Transverse colon (tissue), 4 donors: ENCODE measurements at regions not wholly inside any gene's neighbourhood (a gene's known extent, or its start where the extent isn't known, plus 50 kb on each side); places are given as distances from the start of the nearest gene placed in this dataset.

Source experiments
- DNase-seq: peaks from one replicate; pipeline ENCODE4 v3.0.0-alpha.2; 2019
- H3K27ac ChIP-seq, 4 donors: fragments of 200-600 bp; sonication (generic); 2 replicates each; pipeline ENCODE4 v1.5.1; 2016 to 2018; ENCODE audit warnings: inconsistent platforms in 4 of 4
- H3K27me3 ChIP-seq: fragments of 200-600 bp; sonication (generic); 2 replicates; pipeline ENCODE4 v1.5.1; 2017; ENCODE audit warnings: inconsistent platforms
- H3K36me3 ChIP-seq, 4 donors: fragments of 200-600 bp; sonication (generic); 2 replicates each; pipeline ENCODE4 v1.5.1; 2017 to 2019; ENCODE audit warnings: inconsistent platforms in 4 of 4
- H3K4me1 ChIP-seq, 4 donors: fragments of 200-600 bp; sonication (generic); 2 replicates each; pipeline ENCODE4 v1.5.1; 2017 to 2020; ENCODE audit warnings: inconsistent platforms in 4 of 4
- H3K4me3 ChIP-seq, 4 donors: fragments of 200-600 bp; sonication (generic); 1 replicate in 1 of 4; 2 replicates in 3 of 4; pipeline versions ENCODE4 v1.5.1 to v1.6.1; 2017 to 2019; ENCODE audit warnings: inconsistent platforms in 4 of 4
- H3K9me3 ChIP-seq, 2 donors: fragments of 200-600 bp; sonication (generic); 2 replicates each; pipeline ENCODE4 v1.5.1; 2017 to 2019; ENCODE audit warnings: inconsistent platforms in 2 of 2
- CTCF ChIP-seq, 5 experiments: fragments of 200-600 bp in 3 of 5; fragments of 450-650 bp in 2 of 5; sonication (generic) in 3 of 5; IDR thresholded peaks; 1 replicate in 2 of 5; 2 replicates in 3 of 5; pipeline ENCODE4 v1.5.1; 2016 to 2017; ENCODE audit warnings: antibody characterized with exemption in 5 of 5, inconsistent platforms in 3 of 5, mild to moderate bottlenecking in 2 of 5, moderate library complexity in 1 of 5
- EP300 ChIP-seq: sonication (generic); formaldehyde crosslinking; IDR thresholded peaks from one replicate; pipeline ENCODE4 v1.6.1; 2017; ENCODE audit warnings: antibody characterized with exemption, low read depth
- POLR2A ChIP-seq: fragments of 450-650 bp; IDR thresholded peaks from one replicate; pipeline ENCODE4 v1.6.1; 2016; ENCODE audit warnings: antibody characterized with exemption, mild to moderate bottlenecking, moderate library complexity
- POLR2AphosphoS5 ChIP-seq, 3 donors: sonication (generic); formaldehyde crosslinking; IDR thresholded peaks; one replicate each; pipeline ENCODE4 v1.6.1; 2016; ENCODE audit warnings: antibody characterized with exemption in 3 of 3
- WGBS, 2 donors: methylation state at CpG; one replicate each; pipeline ENCODE4 v1.1.5; 2018; ENCODE audit warnings: low coverage in 1 of 2; 5-methylcytosine and 5-hydroxymethylcytosine counted together
- in situ Hi-C, 4 donors: fragments of 200-750 bp; cut with MboI; loops; one replicate each; pipeline versions ENCODE4 v1.15.0 to v1.15.1; 2017; ENCODE audit warnings: low sequenced_read_pairs in 3 of 4, low pct_ligation_motif_present in 1 of 4, low pct_unique_long_range_greater_than_20kb in 1 of 4
- intact Hi-C: fragments of 100-400 bp; cut with DNase I; formaldehyde crosslinking; loops from one replicate; pipeline ENCODE4 v1.15.1; 2023; ENCODE audit warnings: low total_unique reads

GRCh38 chr3:59655418-59656015 lies 605.7 kb upstream of the CFAP20DC start:
- no peak for DNase-seq
- TF ChIP-seq POLR2AphosphoS5 (IDR thresholded peaks at IDR 0.05), result no peak
- Histone ChIP-seq H3K9me3 (no peaks in the 10 kb centered on the region), H3K27ac (no peak overlapping the region), H3K27me3 (no peaks in the 10 kb centered on the region), H3K4me3 (no peak overlapping the region), H3K4me1 (peaks cover 2 to 9% (median 6%) of the 10 kb centered on the region in 4 donors), H3K36me3 (no peaks in the 10 kb centered on the region)
- WGBS, 2 donors, result 68 to 75% methylated on average over 3 to 5 of the region's 5 CpGs
- intact Hi-C loops (no loop called here), in situ Hi-C loops (no loop called here)

GRCh38 chr3:59654480-59655417 lies 604.9 kb upstream of the CFAP20DC start:
- Histone ChIP-seq H3K4me3 (no peak overlapping the region), H3K9me3 (no peaks in the 10 kb centered on the region), H3K27ac (peak overlapping the region in 2 of 4 donors; percentile 37 to 69), H3K27me3 (no peaks in the 10 kb centered on the region), H3K4me1 (peaks cover 0 to 1% (median under 1%) of the 10 kb centered on the region in 4 donors), H3K36me3 (no peaks in the 10 kb centered on the region)
- WGBS, 2 donors, result 80 to 82% methylated on average over 7 to 12 of the region's 12 CpGs
- no peak for DNase-seq
- in situ Hi-C loops, result no loop called here
- TF ChIP-seq POLR2A, result no peak
- no peak for TF ChIP-seq EP300
- TF ChIP-seq CTCF (IDR thresholded peaks at IDR 0.05), result no peak
- no peak for TF ChIP-seq POLR2AphosphoS5 (IDR thresholded peaks at IDR 0.05)
- intact Hi-C loops, result no loop called here

- no peak overlapping the region for H3K4me3 ChIP-seq
Measured at GRCh38 chr3:59654123-59654479, 604.3 kb upstream of the CFAP20DC start.

GRCh38 chr3:59653405-59654122 lies 603.7 kb upstream of the CFAP20DC start:
- 83 to 84% methylated on average over 5 to 7 of the region's 7 CpGs for WGBS, 2 donors
- no peaks in the 10 kb centered on the region for H3K27me3 ChIP-seq
- H3K36me3 ChIP-seq, result no peaks in the 10 kb centered on the region
- no peak for DNase-seq
- TF ChIP-seq EP300, result no peak
- TF ChIP-seq POLR2A, result no peak
- no peak for TF ChIP-seq CTCF (IDR thresholded peaks at IDR 0.05)
- no peak for TF ChIP-seq POLR2AphosphoS5 (IDR thresholded peaks at IDR 0.05)
- no peaks in the 10 kb centered on the region for H3K9me3 ChIP-seq
- in situ Hi-C loops, result no loop called here
- intact Hi-C loops, result no loop called here
- H3K4me3 ChIP-seq, result no peak overlapping the region
- peak overlapping the region; percentile 20 to 69 (median 40) for H3K27ac ChIP-seq
- no peaks in the 10 kb centered on the region for H3K4me1 ChIP-seq

More at GRCh38 chr3:59654123-59654479, 604.3 kb upstream of the CFAP20DC start:
- Histone ChIP-seq H3K27ac (peak overlapping the region; percentile 20 to 69 (median 40)), H3K27me3 (no peaks in the 10 kb centered on the region), H3K36me3 (no peaks in the 10 kb centered on the region), H3K4me1 (no peaks in the 10 kb centered on the region), H3K9me3 (no peaks in the 10 kb centered on the region)
- in situ Hi-C loops, result no loop called here
- no peak for DNase-seq
- TF ChIP-seq POLR2A, result no peak
- TF ChIP-seq CTCF (IDR thresholded peaks at IDR 0.05), result no peak
- TF ChIP-seq EP300, result no peak
- TF ChIP-seq POLR2AphosphoS5 (IDR thresholded peaks at IDR 0.05), result no peak
- intact Hi-C loops, result no loop called here
- 59% methylated on average over 9 of the region's 9 CpGs; no CpG with 5 or more reads in 1 of the 2 donors for WGBS, 2 donors
